BJ (cell line): ENCODE measurements at regions not wholly inside any gene's neighbourhood (a gene's known extent, or its start where the extent isn't known, plus 50 kb on each side); places are given as distances from the start of the nearest gene placed in this dataset.

Experiments
- CTCF ChIA-PET: fragments of 350-600 bp; formaldehyde crosslinking; extraction: SDS; loops from one replicate; lab custom pipeline; 2021; ENCODE audit warnings: antibody characterized with exemption, inconsistent platforms; lab: Yijun Ruan, JAX
- POLR2A ChIA-PET: fragments of 300-600 bp; sonication (Branson Sonifier 250); formaldehyde crosslinking; extraction: SDS; loops from one replicate; lab custom pipeline; 2021; ENCODE audit warnings: antibody characterized with exemption; lab: Charles Lee
- DNase-seq: peaks from one replicate; pipeline ENCODE4 v3.0.0-alpha.2; 2011; ENCODE audit warnings: low read depth
- H3K27me3 ChIP-seq: 2 replicates; pipeline ENCODE4 v1.6.0; 2011; ENCODE audit warnings: low read length; ENCODE audit not compliant: control insufficient read depth, insufficient read depth
- H3K36me3 ChIP-seq: 2 replicates; pipeline ENCODE4 v1.5.1; 2011; ENCODE audit warnings: low read length; ENCODE audit not compliant: control insufficient read depth, insufficient read depth
- H3K4me3 ChIP-seq: 2 replicates; pipeline ENCODE4 v1.5.1; 2011; ENCODE audit warnings: low read depth, mild to moderate bottlenecking, control low read depth, low read length
- TF ChIP-seq, protein P1 (sequence below): IDR thresholded peaks from 2 replicates; pipeline ENCODE4 v1.5.1; 2011; ENCODE audit warnings: low read depth, mild to moderate bottlenecking, control low read depth, inconsistent platforms, low read length, moderate library complexity; ENCODE audit not compliant: insufficient read depth

DNA sequence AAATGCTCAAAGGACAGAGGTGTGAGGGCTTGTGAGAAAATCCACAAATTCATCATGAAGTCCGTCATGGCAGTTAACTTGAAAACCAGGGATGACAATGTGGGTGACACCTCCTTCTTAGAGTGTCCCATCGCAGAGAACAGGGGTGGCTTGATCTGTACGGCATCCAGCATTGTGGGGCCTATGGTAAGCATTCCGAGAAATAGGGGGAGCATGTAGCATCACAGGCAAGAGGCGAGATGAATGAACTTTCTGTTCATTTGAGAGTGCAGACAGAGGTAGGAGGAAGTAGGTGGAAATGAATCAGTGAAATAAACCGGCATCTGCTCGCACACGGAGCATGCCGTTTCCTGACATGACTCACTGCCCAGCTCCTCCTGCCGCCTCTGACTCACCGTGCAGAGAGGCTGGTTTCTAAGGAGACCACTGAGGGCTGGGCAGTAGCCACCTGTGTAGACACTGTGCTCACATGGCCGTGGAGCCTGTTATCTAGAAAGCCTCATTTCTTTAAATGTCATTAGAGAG, 339.0 kb downstream of the RFC3 start:
- POLR2A ChIA-PET, result no interaction called here

DNA sequence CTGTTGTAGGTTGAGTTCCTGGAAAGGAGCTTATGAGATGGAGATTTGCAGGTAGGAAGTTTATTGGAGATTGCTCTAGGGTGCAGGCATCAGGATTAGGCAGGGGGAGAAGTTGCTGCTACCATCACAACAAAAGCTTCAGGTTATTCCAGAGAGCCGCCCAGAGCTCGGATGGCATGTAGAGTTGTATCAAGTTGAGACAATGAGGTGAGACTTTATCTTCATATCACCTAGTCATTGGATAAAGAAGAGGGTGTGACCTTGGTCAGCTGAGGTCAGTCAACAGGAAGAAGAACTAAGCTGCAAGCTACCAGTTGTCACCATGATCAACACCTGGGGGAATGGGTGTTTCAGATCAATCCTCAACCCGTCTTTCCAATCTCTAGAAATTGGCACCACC, 342.0 kb downstream of the RFC3 start:
- Histone ChIP-seq H3K27me3 (no peaks in the 10 kb centered on the region), H3K4me3 (no peak overlapping the region), H3K36me3 (no peaks in the 10 kb centered on the region)
- ChIA-PET CTCF (no interaction called here), POLR2A (no interaction called here)
- TF ChIP-seq, protein P1, sequence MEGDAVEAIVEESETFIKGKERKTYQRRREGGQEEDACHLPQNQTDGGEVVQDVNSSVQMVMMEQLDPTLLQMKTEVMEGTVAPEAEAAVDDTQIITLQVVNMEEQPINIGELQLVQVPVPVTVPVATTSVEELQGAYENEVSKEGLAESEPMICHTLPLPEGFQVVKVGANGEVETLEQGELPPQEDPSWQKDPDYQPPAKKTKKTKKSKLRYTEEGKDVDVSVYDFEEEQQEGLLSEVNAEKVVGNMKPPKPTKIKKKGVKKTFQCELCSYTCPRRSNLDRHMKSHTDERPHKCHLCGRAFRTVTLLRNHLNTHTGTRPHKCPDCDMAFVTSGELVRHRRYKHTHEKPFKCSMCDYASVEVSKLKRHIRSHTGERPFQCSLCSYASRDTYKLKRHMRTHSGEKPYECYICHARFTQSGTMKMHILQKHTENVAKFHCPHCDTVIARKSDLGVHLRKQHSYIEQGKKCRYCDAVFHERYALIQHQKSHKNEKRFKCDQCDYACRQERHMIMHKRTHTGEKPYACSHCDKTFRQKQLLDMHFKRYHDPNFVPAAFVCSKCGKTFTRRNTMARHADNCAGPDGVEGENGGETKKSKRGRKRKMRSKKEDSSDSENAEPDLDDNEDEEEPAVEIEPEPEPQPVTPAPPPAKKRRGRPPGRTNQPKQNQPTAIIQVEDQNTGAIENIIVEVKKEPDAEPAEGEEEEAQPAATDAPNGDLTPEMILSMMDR, result no peak
- no peak for DNase-seq

More for the DNA sequence above, 339.0 kb downstream of the RFC3 start:
- DNase-seq, result peak; percentile 81
- TF ChIP-seq, protein P1, result no peak
- no peak overlapping the region for H3K4me3 ChIP-seq
- H3K36me3 ChIP-seq, result no peaks in the 10 kb centered on the region
- CTCF ChIA-PET, result interaction anchor here (1.0 kb wide), 1 partner anchor 9 kb away, joined by 3 read pairs; no protein-coding TSS in a partner anchor
- no peaks in the 10 kb centered on the region for H3K27me3 ChIP-seq

DNA sequence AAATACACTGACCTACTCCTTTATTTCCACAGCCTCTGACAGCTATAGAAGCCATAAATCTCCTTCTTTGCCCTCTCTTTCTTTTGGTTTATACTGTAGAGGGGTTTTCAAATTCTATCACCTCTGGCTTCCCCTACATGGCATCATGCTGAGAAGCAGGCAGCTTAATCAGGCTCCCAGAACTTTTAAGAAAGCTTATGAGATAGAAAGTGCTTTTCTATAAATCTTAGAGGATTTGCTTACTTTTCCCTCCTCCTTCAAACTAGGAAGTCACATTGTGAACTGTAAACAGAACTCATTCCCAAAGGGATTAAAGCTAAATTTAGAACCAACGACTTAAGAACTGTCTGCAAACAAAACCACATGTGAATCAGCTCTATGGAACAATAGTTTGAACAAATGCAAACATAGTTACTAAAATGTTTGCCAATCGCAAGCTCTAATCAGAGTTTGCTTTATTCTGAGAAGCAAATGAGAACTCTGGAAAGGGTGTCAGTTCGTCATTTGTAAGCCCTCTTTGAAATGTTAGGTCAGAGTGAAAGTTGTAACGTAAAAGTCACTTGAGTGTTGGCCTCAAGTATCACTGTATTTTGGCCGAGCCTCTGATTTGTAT, 344.1 kb downstream of the RFC3 start:
- Histone ChIP-seq H3K36me3 (no peaks in the 10 kb centered on the region), H3K27me3 (no peaks in the 10 kb centered on the region), H3K4me3 (no peak overlapping the region)
- ChIA-PET CTCF (interaction anchor here (0.8 to 1.0 kb wide), 3 partner anchors 11 to 86 kb away, joined by 3 to 4 read pairs (median 3); no protein-coding TSS in a partner anchor), POLR2A (no interaction called here)
- DNase-seq, result peak; percentile 82
- TF ChIP-seq, protein P1, result no peak

DNA sequence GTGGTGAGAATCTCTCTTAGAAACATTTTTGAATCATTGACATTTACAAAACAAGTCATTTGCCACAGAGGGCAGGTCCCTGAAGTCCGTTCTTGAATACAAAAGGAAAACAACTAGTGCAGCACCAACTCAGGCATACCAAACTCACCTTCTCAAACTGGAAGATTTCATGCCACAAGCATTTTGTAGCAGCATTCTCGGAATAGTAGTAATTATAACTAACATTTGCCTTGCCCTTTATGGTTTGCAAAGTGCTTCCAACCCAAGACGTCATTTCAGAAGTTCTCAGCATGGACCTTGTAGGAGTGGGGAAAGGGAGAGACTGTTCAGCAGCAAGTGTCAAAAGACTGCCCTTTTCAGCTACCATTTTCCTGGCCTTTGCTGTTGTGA, 344.6 kb downstream of the RFC3 start:
- H3K4me3 ChIP-seq, result no peak overlapping the region
- POLR2A ChIA-PET, result no interaction called here

DNA sequence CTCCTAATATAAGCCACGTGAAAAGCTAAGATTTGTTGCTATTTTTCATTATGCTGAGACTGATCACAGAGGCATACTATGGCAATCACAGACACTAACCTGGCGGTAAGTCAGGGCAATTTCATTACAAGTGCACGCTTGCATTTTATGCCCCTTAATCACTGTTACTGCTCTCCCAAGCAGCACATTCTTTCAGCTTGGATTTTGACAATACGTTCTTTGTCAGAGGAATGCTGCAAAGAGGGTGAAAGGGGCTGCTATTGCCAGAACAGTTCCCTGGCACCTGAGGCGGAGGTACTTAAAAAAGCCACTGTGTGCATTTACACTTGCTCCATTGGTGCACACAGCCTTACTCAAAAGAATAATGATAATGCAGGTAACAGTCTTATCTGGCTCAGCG, 346.6 kb downstream of the RFC3 start:
- Histone ChIP-seq H3K4me3 (no peak overlapping the region), H3K36me3 (no peaks in the 10 kb centered on the region), H3K27me3 (no peaks in the 10 kb centered on the region)
- ChIA-PET CTCF (interaction anchor here (0.7 kb wide), 1 partner anchor 234 kb away, joined by 3 read pairs; no protein-coding TSS in a partner anchor), POLR2A (no interaction called here)
- TF ChIP-seq, protein P1, result no peak
- no peak for DNase-seq

More for the DNA sequence above, 344.6 kb downstream of the RFC3 start:
- CTCF ChIA-PET, result interaction anchor here (0.8 to 1.0 kb wide), 2 partner anchors 10 to 14 kb away, joined by 3 to 4 read pairs; no protein-coding TSS in a partner anchor
- Histone ChIP-seq H3K36me3 (no peaks in the 10 kb centered on the region), H3K27me3 (no peaks in the 10 kb centered on the region)
- peak; percentile 56 for DNase-seq
- TF ChIP-seq, protein P1, result no peak
